GDM1 (cell line): ENCODE measurements at regions not wholly inside any gene's neighbourhood (a gene's known extent, or its start where the extent isn't known, plus 50 kb on each side); places are given as distances from the start of the nearest gene placed in this dataset.
"Not testable (repeated sequence)": the region's sequence is repeated elsewhere in the genome, so short reads cannot be mapped to it uniquely, and the experiment has no call there.

Source experiments
- DNase-seq: peaks from one replicate; lab custom pipeline; 2025; lab: John Stamatoyannopoulos, UW

- no peak for DNase-seq
Measured at GRCh38 chr2:155528034-155528433, 804.5 kb downstream of the NR4A2 start.

- no peak for DNase-seq
Measured at GRCh38 chr2:155525199-155525598, 807.3 kb downstream of the NR4A2 start.

GRCh38 chr2:155519529-155520130 is 812.9 kb downstream of the NR4A2 start:
- no peak for DNase-seq

DNA sequence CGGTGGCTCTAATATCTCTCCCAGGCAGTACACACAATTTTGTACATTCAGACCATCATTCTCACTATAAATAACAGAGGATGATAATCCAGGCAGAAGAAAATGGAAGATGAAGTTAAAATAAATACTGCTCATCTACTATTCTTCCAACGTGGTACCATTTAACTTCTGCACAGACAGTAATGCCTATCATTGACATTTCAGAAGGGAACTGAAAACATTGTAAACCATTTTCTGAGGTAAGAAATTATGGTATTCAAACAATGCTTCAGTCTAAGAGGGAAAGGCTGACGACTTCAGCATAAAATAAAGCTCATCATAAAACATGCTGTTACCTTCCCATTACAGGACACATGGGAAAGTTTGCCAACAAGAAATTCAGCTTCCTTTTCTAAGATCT is 814.4 kb downstream of the NR4A2 start:
- no peak for DNase-seq

DNA sequence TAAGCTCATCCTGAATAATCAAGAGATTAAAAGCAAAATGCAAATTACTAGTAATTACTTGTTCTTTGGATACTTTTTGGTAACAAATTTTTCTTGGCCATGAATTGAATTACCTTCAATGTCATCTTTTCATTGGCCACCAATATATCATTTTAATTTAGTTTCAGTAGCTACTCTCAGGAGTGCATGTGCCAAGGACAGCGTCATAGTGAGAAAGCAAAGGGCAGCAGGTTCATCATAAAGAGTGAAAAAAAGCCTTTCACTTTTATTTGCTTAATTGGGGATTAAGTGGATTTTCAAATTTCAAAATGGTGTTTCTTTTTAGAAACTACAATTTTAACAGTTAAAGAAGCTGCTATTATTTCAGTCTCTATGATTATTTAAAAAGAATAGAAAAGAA is 815.2 kb downstream of the NR4A2 start:
- DNase-seq: no peak

GRCh38 chr2:155513248-155513647 is 814.8 kb downstream of the KCNJ3 start:
- no peak for DNase-seq

DNA sequence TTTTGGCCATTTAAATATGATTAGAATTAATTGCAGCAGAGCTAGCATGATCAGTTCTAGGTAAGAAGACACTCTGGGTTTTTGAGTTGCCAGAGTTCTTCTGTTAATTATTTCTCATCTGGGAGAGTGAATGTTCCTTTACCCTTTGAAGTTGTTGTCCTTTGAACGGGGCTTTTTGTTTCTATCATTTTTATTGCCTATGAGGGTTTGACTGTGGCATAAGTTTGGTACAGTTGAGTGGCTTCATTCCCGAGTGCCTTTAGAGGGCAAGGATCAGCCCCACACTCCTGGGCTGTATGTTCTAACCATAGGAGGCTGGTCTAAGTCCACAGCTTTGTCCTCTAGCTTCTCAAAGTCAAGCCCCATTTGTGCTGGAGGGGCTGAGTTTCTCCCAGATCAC is 804.3 kb downstream of the KCNJ3 start:
- no peak for DNase-seq

GRCh38 chr2:155498106-155498505 is 799.6 kb downstream of the KCNJ3 start:
- no peak for DNase-seq

DNA sequence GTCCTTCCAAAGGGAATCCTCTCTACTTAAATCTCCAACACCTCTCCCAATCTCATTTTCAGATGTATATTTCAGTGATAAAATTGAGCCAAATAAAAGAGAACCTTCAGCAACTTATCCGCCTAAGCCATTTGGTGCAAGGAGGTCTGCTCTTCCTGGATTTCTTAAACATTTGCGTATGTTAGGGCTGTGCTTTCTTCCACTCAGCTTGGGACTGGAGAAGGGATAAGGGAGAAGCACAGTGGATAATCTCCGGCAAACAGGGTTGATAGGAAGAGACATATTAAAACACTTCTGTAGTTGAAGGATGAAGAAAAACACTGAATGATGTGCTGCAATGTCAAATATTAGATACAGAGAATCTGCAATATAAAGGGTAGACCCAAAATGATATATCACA is 796.2 kb downstream of the KCNJ3 start:
- DNase-seq: no peak

DNA sequence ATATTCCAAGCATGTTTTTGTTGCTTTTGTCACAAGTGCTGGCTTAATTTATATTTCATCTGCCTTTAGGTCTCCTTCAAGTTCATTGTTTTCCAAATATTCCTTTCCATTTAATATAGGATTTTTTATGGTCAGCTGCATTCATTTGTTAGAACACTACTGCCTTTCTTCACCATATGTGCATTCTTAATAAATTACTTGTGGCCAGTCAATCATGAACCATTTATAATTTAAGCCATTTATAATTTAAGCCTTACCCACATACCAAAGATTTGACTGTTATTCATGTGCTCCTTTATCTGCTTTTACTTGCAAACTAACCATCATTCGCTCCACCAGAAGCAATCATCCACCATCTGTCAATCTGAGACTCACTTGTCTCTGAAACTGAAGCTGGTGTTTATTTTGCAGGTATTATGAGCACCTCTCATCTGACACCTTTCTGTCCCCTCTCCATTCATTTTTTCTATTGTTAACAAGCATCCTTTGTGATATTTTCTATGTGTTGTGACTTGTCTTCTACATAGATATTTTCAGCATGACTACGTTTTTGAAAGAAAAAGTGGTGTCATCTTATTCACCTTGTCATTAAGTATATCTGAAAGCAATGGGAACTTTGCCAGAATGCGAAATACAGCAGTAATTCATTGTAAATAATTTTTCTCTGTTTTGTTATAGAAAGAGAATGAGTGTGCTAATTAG is 786.8 kb downstream of the KCNJ3 start:
- DNase-seq: no peak

DNA sequence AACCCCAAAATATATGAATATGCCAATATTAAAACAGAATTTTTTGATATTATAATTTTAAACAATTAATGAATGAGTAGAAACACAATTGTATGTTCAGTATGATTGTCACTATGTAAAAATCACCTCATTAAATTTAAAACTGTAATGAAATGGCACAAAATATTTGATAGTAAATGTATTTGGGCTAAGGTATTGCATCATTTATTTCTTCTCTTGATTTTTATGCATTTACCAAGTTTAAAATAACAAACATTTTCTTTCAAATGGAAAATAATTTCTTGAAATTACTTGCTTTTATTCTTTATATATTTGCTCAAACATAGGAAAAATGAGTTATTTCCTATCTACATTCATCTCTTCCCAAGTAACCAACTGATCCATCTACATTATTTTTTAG is 782.6 kb downstream of the KCNJ3 start:
- DNase-seq: no peak

DNA sequence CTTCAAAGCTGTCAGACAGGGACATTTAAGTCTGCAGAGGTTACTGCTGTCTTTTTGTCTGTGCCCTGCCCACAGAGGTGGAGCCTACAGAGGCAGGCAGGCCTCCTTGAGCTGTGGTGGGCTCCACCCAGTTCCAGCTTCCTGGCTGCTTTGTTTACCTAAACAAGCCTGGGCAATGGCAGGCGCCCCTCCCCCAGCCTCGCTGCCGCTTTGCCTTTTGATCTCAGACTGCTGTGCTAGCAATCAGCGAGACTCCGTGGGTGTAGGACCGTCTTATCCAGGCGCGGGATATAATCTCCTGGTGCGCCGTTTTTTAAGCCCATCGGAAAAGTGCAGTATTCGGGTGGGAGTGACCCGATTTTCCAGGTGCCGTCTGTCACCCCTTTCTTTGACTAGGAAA is 773.5 kb downstream of the KCNJ3 start:
- not testable (repeated sequence) for DNase-seq

DNA sequence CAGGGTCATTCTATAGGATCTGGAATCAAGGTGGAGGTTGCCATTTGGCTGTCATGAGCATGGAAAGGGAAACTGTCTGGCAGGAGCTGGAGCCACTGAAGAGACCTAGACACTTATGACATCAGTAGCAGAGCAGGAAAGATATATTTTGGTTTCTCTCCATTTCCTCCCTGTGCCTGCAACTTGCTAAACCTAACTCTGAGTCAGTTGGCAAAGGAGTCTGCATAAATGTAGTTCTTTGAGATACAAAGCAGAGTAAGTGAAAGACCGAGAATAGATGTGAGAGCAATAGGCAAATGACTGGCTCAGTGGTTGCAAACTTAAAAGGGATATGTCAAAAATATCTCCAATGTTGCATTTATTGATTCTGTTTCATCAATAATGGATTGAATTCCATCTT is 757.7 kb downstream of the KCNJ3 start:
- no peak for DNase-seq

GRCh38 chr2:155442755-155443372 is 744.4 kb downstream of the KCNJ3 start:
- no peak for DNase-seq

- DNase-seq: no peak
Measured at GRCh38 chr2:155442088-155442487, 743.6 kb downstream of the KCNJ3 start.

- DNase-seq: no peak
Measured at GRCh38 chr2:155431004-155431507, 732.6 kb downstream of the KCNJ3 start.

GRCh38 chr2:155427470-155427869 is 729.0 kb downstream of the KCNJ3 start:
- DNase-seq: no peak

GRCh38 chr2:155424518-155424917 is 726.0 kb downstream of the KCNJ3 start:
- DNase-seq: no peak

DNA sequence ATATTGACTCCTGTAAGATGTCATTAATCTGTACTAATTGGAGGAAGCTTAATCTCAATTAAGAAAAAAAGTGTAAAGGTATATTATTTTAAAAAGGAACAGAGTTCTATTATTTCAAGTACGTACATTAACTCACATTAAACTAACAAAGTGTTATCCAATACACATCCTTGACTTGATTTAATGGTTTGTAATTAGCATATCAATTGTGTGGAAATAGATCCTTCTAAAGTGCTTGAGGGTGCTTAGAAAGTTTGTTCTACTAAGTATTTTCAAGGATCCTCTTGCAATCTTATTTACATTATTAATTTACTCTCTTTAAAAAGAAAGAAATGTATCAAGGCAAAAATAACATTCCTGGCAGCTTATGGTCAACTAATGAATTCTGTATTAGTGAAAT is 720.3 kb downstream of the KCNJ3 start:
- DNase-seq: no peak

DNA sequence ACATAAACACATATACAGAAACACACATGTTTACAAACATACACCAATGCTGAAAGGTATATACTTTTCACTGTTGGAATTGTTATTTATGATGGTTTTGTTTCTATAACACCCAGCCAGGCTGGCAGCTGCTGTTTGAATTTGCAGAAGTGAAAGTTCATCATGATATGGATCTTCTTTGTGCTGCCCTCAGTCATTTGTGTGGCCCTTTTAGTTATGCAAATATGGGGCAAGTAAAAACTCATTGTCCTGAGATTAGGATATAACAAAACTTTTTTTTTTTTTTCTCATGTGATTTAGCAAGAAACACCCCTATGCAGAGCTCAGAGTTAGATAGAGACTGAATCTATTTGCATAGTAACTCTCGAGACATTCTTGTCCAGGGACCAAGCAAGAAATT is 714.1 kb downstream of the KCNJ3 start:
- no peak for DNase-seq

- no peak for DNase-seq
Measured at GRCh38 chr2:155404433-155405002, 706.0 kb downstream of the KCNJ3 start.

GRCh38 chr2:155393406-155393805 is 694.9 kb downstream of the KCNJ3 start:
- no peak for DNase-seq

DNA sequence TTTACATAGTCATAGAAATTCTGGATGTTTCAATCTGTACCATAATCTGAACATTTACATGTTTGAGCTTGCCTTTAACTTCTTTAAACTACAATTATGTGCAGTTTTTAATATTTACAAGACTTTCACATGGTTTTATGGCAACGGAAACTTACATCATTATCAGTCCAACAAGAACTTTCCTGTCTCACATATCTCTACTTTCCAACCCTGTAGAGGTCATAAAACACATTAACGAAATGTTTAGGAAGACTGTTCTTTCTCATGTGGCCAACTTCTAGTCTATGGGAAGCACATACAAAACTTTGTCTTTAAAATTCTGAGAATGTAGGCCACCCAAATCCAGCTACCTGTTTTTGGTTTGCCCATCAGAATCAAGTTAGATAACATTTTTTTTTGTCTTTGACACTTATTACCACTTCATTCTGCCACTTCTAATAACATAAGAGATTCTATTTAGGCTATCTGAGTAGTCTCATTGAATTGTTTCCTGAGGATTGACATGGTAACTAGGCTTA is 693.2 kb downstream of the KCNJ3 start:
- DNase-seq: no peak
